ENCODE measurements at regions not wholly inside any gene's neighbourhood (a gene's known extent, or its start where the extent isn't known, plus 50 kb on each side); places are given as distances from the start of the nearest gene placed in this dataset.

DNA sequence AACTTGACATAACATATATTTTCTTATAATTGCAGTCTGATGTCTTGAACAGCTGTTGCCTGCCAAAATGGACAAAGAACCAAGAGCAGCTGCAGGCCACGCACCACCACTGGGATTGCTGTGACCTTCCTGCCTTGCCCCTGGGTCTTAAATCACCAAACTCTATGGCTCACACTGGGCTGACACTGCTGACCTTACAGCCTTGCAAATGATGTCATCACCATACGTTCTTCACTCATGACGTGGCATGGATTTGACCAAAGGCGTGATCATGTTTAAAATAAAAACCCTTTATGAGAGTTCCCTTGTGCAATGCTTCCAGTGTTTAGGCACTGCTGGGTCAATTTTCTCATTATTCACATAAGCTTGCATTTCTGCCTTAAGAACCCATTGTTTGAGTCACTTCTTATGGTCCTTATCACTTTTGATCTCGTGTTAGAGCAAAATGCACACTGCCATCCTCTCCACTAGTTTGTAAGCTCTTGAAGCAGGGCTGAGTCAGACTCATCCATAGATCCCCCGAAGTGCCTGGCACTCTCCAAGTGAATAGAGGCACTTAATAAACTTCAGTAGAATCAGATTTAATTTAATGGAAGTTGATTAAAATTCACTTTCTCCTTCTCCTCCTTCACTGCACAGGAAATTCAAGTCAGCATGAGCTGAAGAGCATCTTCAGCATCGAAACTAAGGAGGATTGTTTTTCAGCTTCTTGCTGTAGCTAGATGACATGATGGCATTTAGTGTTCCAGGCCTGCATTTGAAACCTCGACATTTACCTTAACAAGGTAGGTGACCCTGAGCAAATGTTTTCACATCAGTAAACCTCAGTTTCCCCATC is 132.4 kb upstream of the PZP start:
- TF ChIP-seq CTCF (IDR thresholded peaks at IDR 0.05 in 2 of 3, conservative IDR thresholded peaks at IDR 0.05 in 1 of 3; ENCODE audit: control insufficient read depth in 2 of 3, extremely low read depth in 1 of 3, insufficient read depth in 1 of 3, low read depth in 3 of 3, low read length in 3 of 3) (no peak), ZBTB11 (CRISPR knock-in tag; IDR thresholded peaks at IDR 0.05) (no peak), ZNF384 (IDR thresholded peaks at IDR 0.05; ENCODE audit: borderline replicate concordance, low read depth, low read length) (no peak), YY1 (IDR thresholded peaks at IDR 0.05; ENCODE audit: low read depth, low read length) (no peak), NFXL1 (IDR thresholded peaks at IDR 0.05; ENCODE audit: borderline replicate concordance) (no peak), HCFC1 (IDR thresholded peaks at IDR 0.05; ENCODE audit: low read length) (no peak), POLR2A (IDR thresholded peaks at IDR 0.05; ENCODE audit: low read depth, low read length) (no peak), SMC3 (IDR thresholded peaks at IDR 0.05; ENCODE audit: borderline replicate concordance, low read length) (no peak), RFX5 (IDR thresholded peaks at IDR 0.05; ENCODE audit: low read depth, low read length) (no peak), SPI1 (IDR thresholded peaks at IDR 0.05; ENCODE audit: borderline replicate concordance, insufficient read depth, low read depth, low read length) (no peak), PRDM15 (CRISPR knock-in tag; IDR thresholded peaks at IDR 0.05) (no peak), ZNF207 (IDR thresholded peaks at IDR 0.05; ENCODE audit: borderline replicate concordance) (no peak), SREBF2 (IDR thresholded peaks at IDR 0.05; ENCODE audit: low read length) (no peak)
